ENCODE measurements at regions not wholly inside any gene's neighbourhood (a gene's known extent, or its start where the extent isn't known, plus 50 kb on each side); places are given as distances from the start of the nearest gene placed in this dataset.

DNA sequence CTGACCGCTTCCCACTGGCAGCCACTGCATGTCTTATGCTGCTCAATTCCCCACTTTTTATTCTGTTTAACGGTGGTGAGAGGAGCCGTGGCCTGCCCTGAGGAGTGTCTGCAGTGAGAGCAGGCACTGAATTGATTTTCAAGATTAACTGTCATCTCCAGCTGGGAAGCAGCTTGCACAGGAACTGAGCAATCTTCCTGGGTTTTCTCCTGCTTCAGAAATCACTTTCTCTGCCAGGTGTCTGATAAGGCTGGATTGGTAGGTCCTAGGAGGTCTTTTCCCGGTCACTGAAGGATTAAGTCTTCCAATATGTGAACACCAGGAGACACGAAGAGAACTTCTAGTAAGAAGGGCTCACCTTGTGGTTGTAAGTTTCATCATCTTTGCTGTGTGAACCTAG lies 181.1 kb upstream of the RAD23B start:
- no peaks in the 10 kb centered on the region for H3K4me1 ChIP-seq (ENCODE audit: insufficient read depth, poor library complexity, severe bottlenecking)
- DNase-seq (ENCODE audit: low spot score) (no peak), ATAC-seq (ENCODE audit: low read depth) (no peak)
- H3K9me3 ChIP-seq (ENCODE audit: severe bottlenecking) = no peaks in the 10 kb centered on the region
- no peak for TF ChIP-seq CTCF (IDR thresholded peaks at IDR 0.05; ENCODE audit: poor library complexity, severe bottlenecking)
- no peaks in the 10 kb centered on the region for H3K36me3 ChIP-seq (ENCODE audit: low read depth)
- H3K27ac ChIP-seq (ENCODE audit: poor library complexity, severe bottlenecking) = no peak overlapping the region
- H3K4me3 ChIP-seq (ENCODE audit: severe bottlenecking) = no peak overlapping the region
- H3K27me3 ChIP-seq (ENCODE audit: insufficient read depth, poor library complexity, severe bottlenecking) = no peaks in the 10 kb centered on the region

- no peak for ATAC-seq (ENCODE audit: low read depth)
- no peak for DNase-seq (ENCODE audit: low spot score)
- Histone ChIP-seq H3K27me3 (ENCODE audit: insufficient read depth, poor library complexity, severe bottlenecking) (no peaks in the 10 kb centered on the region), H3K36me3 (ENCODE audit: low read depth) (no peaks in the 10 kb centered on the region), H3K4me3 (ENCODE audit: severe bottlenecking) (no peak overlapping the region), H3K4me1 (ENCODE audit: insufficient read depth, poor library complexity, severe bottlenecking) (no peaks in the 10 kb centered on the region), H3K9me3 (ENCODE audit: severe bottlenecking) (no peaks in the 10 kb centered on the region), H3K27ac (ENCODE audit: poor library complexity, severe bottlenecking) (no peak overlapping the region)
- TF ChIP-seq CTCF (IDR thresholded peaks at IDR 0.05; ENCODE audit: poor library complexity, severe bottlenecking) = no peak
Observed at GRCh38 chr9:107103621-107104020, 179.5 kb upstream of the RAD23B start.

DNA sequence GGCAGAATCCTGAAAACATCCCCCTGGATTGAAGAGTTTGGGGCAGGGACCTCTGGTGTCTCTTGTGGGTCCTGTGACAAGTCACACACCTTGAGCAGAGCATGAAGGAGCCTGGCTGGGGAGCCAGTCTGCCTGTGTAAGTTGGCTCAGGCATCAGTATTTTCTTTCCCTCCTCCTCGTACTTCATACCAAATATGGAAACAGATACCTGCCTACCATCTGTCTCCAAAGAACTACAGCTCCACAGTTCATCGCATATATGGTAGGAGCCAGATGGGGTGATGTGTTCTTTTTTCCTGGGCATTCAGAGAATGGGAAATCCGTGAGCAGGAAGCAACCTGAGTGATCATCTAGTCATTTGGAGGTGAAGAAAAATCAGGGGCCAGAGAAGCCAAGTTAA lies 177.3 kb upstream of the RAD23B start:
- no peak for TF ChIP-seq CTCF (IDR thresholded peaks at IDR 0.05; ENCODE audit: poor library complexity, severe bottlenecking)
- no peak for ATAC-seq (ENCODE audit: low read depth)
- H3K27me3 ChIP-seq (ENCODE audit: insufficient read depth, poor library complexity, severe bottlenecking) = no peaks in the 10 kb centered on the region
- no peak overlapping the region for H3K4me3 ChIP-seq (ENCODE audit: severe bottlenecking)
- no peaks in the 10 kb centered on the region for H3K4me1 ChIP-seq (ENCODE audit: insufficient read depth, poor library complexity, severe bottlenecking)
- H3K27ac ChIP-seq (ENCODE audit: poor library complexity, severe bottlenecking) = no peak overlapping the region
- H3K9me3 ChIP-seq (ENCODE audit: severe bottlenecking) = no peaks in the 10 kb centered on the region
- H3K36me3 ChIP-seq (ENCODE audit: low read depth) = no peaks in the 10 kb centered on the region
- no peak for DNase-seq (ENCODE audit: low spot score)

- H3K4me1 ChIP-seq (ENCODE audit: insufficient read depth, poor library complexity, severe bottlenecking) = no peaks in the 10 kb centered on the region
- no peak for TF ChIP-seq CTCF (IDR thresholded peaks at IDR 0.05; ENCODE audit: poor library complexity, severe bottlenecking)
- DNase-seq (ENCODE audit: low spot score) (no peak), ATAC-seq (ENCODE audit: low read depth) (no peak)
- no peak overlapping the region for H3K27ac ChIP-seq (ENCODE audit: poor library complexity, severe bottlenecking)
- H3K27me3 ChIP-seq (ENCODE audit: insufficient read depth, poor library complexity, severe bottlenecking) = no peaks in the 10 kb centered on the region
- no peak overlapping the region for H3K4me3 ChIP-seq (ENCODE audit: severe bottlenecking)
- H3K9me3 ChIP-seq (ENCODE audit: severe bottlenecking) = no peaks in the 10 kb centered on the region
- H3K36me3 ChIP-seq (ENCODE audit: low read depth) = no peaks in the 10 kb centered on the region
Observed at GRCh38 chr9:107106416-107106815, 176.7 kb upstream of the RAD23B start.

DNA sequence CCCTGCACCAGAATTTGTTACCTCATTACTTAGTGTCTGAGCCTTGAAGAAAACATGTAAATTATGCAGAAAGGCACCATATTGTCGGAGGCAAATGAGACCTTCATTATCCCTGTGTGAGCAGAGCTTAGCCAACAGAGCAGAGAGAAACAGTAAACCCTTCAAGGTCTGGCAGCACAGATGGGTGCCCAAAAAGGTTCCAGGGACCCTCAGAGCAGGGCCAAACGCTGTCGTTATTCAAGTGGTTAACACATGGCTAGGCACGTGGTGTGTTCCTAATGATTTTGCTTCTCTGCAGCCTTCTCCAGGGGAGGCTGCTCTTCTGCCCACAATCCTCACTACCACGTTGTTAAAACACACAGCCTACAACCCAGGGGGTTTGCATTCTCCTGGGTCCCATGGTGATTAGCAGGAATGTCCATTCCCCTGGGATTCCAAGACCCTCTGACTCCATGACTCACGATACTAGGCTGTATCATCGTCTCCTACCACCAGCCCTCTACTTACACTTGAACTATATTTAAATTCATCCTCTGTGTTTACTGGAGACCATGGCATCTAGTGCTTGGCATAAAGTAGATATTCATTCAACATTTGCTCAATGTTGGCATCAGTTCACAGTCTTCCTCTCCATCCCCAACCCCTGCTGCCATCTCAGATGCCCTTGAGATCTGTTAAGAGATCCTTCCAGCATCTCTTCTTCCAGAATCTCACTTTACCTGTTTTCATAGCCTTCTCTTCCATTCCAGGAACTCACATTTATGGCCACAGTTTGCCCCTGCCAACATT lies 174.5 kb upstream of the RAD23B start:
- Histone ChIP-seq H3K36me3 (ENCODE audit: low read depth) (no peaks in the 10 kb centered on the region), H3K4me3 (ENCODE audit: severe bottlenecking) (no peak overlapping the region), H3K4me1 (ENCODE audit: insufficient read depth, poor library complexity, severe bottlenecking) (no peaks in the 10 kb centered on the region), H3K27ac (ENCODE audit: poor library complexity, severe bottlenecking) (no peak overlapping the region), H3K27me3 (ENCODE audit: insufficient read depth, poor library complexity, severe bottlenecking) (no peaks in the 10 kb centered on the region), H3K9me3 (ENCODE audit: severe bottlenecking) (no peaks in the 10 kb centered on the region)
- no peak for DNase-seq (ENCODE audit: low spot score)
- no peak for TF ChIP-seq CTCF (IDR thresholded peaks at IDR 0.05; ENCODE audit: poor library complexity, severe bottlenecking)
- no peak for ATAC-seq (ENCODE audit: low read depth)
